RWPE1 (cell line): ENCODE measurements at regions not wholly inside any gene's neighbourhood (a gene's known extent, or its start where the extent isn't known, plus 50 kb on each side); places are given as distances from the start of the nearest gene placed in this dataset.

Experiments
- CTCF ChIA-PET: fragments of 350-600 bp; sonication (Branson Sonifier 250); formaldehyde crosslinking; extraction: SDS; loops from one replicate; lab custom pipeline; 2021; lab: Yijun Ruan, JAX
- POLR2A ChIA-PET: fragments of 400-600 bp; formaldehyde crosslinking; extraction: SDS; loops from one replicate; lab custom pipeline; 2020; ENCODE audit warnings: antibody characterized with exemption; ENCODE audit not compliant: low non-redundant PET; lab: Yijun Ruan, JAX
- DNase-seq: peaks from one replicate; pipeline ENCODE4 v3.0.0; 2012; ENCODE audit warnings: low spot score
- H3K27ac ChIP-seq: fragments of 450-650 bp; 2 replicates; pipeline ENCODE4 v1.5.1; 2017
- CTCF ChIP-seq: fragments of 450-650 bp; conservative IDR thresholded peaks from 2 replicates; pipeline ENCODE4 v1.5.1; 2017; ENCODE audit warnings: low read depth, mild to moderate bottlenecking

GRCh38 chr2:128748835-128749605 is 430.4 kb upstream of the HS6ST1 start:
- no peak for DNase-seq
- H3K27ac ChIP-seq: no peak overlapping the region
- ChIA-PET CTCF (interaction anchor here (0.6 to 0.9 kb wide), 2 partner anchors 8 to 13 kb away, joined by 3 read pairs; no protein-coding TSS in a partner anchor), POLR2A (no interaction called here)
- no peak for TF ChIP-seq CTCF

GRCh38 chr2:128750328-128751165 is 431.9 kb upstream of the HS6ST1 start:
- TF ChIP-seq CTCF: no peak
- CTCF ChIA-PET: no interaction called here
- DNase-seq: no peak

GRCh38 chr2:128751746-128752145 is 433.1 kb upstream of the HS6ST1 start:
- DNase-seq: no peak
- no peak overlapping the region for H3K27ac ChIP-seq
- POLR2A ChIA-PET: no interaction called here
- no peak for TF ChIP-seq CTCF
- CTCF ChIA-PET: interaction anchor here (1.8 kb wide), 1 partner anchor 15 kb away, joined by 5 read pairs; no protein-coding TSS in a partner anchor

More at GRCh38 chr2:128750328-128751165, 431.9 kb upstream of the HS6ST1 start:
- no peak overlapping the region for H3K27ac ChIP-seq
- POLR2A ChIA-PET: no interaction called here

- no peak overlapping the region for H3K27ac ChIP-seq
- ChIA-PET POLR2A (no interaction called here), CTCF (interaction anchor here (1.8 kb wide), 1 partner anchor 16 kb away, joined by 5 read pairs; no protein-coding TSS in a partner anchor)
Measured at GRCh38 chr2:128752691-128753263, 434.1 kb upstream of the HS6ST1 start.

GRCh38 chr2:128753321-128753720 is 434.7 kb upstream of the HS6ST1 start:
- TF ChIP-seq CTCF: no peak
- H3K27ac ChIP-seq: no peak overlapping the region
- CTCF ChIA-PET: interaction anchor here (0.6 kb wide), 1 partner anchor 52 kb away, joined by 3 read pairs; no protein-coding TSS in a partner anchor
- DNase-seq: no peak
- POLR2A ChIA-PET: no interaction called here

More at GRCh38 chr2:128752691-128753263, 434.1 kb upstream of the HS6ST1 start:
- no peak for TF ChIP-seq CTCF
- no peak for DNase-seq

- CTCF ChIA-PET: interaction anchor here (0.6 kb wide), 1 partner anchor 51 kb away, joined by 3 read pairs; no protein-coding TSS in a partner anchor
- DNase-seq: no peak
- H3K27ac ChIP-seq: no peak overlapping the region
- POLR2A ChIA-PET: no interaction called here
- TF ChIP-seq CTCF: no peak
Measured at GRCh38 chr2:128753800-128754199, 435.1 kb upstream of the HS6ST1 start.
